ENCODE measurements at regions not wholly inside any gene's neighbourhood (a gene's known extent, or its start where the extent isn't known, plus 50 kb on each side); places are given as distances from the start of the nearest gene placed in this dataset.

- TF ChIP-seq CTCF (conservative IDR thresholded peaks at IDR 0.05 in 1 of 2, IDR thresholded peaks at IDR 0.05 in 1 of 2; ENCODE audit: low read depth in 1 of 2, low read length in 2 of 2) (no peak), EZH2 (IDR thresholded peaks at IDR 0.05; ENCODE audit: low read length, missing control alignments) (no peak)
Measured at GRCh38 chr13:39245688-39246087, 207.4 kb downstream of the NHLRC3 start.
